ENCODE measurements at regions not wholly inside any gene's neighbourhood (a gene's known extent, or its start where the extent isn't known, plus 50 kb on each side); places are given as distances from the start of the nearest gene placed in this dataset.

DNA sequence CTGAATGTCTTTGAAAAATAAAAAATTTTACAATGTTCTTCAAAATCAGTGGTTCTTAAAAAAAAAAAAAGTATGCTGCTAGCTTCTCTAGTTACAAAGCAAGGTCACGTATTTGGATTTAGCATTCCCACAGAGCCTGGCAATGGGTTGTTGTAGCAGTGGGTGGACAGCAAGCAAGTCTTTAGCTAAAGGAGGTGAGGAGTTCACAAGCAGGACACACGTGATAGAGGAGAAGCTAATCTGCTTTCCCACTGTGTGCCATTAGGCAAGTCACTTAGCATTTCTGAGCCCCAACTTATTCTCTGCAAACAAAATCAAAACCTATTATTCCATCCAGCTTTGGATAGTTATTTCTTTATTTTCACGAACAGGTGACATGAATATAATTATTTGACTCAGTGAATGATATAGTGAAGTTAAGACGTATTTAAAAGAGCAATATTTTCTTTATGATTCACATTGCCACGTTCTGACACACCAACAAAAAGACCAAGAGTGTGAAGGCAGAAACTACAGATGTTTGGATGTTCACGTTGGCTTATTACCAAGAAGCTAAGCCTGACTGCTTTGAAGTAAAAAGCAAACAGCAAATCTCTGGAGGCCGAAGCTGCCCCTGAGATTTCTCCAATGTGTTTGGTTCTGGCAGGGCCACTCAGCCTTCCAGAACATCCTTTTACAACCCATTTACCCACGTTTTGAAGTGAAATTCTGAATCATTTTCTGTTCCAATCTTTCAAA is 612.1 kb upstream of the CDH6 start:
- no peak for ATAC-seq
- TF ChIP-seq RARB (CRISPR knock-in tag; IDR thresholded peaks at IDR 0.05) (no peak), BACH2 (CRISPR knock-in tag; IDR thresholded peaks at IDR 0.05; ENCODE audit: borderline replicate concordance) (no peak), GLIS3 (CRISPR knock-in tag; IDR thresholded peaks at IDR 0.05) (no peak), OSR1 (CRISPR knock-in tag; IDR thresholded peaks at IDR 0.05) (no peak), ESRRG (CRISPR knock-in tag; IDR thresholded peaks at IDR 0.05) (no peak), ZFP30 (CRISPR knock-in tag; IDR thresholded peaks at IDR 0.05) (no peak), TCF4 (CRISPR knock-in tag; IDR thresholded peaks at IDR 0.05; ENCODE audit: borderline replicate concordance) (no peak), ARNTL (CRISPR knock-in tag; IDR thresholded peaks at IDR 0.05; ENCODE audit: borderline replicate concordance, low read depth) (no peak), POU6F1 (CRISPR knock-in tag; IDR thresholded peaks at IDR 0.05; ENCODE audit: borderline replicate concordance, low read depth) (no peak), ZNF565 (CRISPR knock-in tag; conservative IDR thresholded peaks at IDR 0.05; ENCODE audit: low read depth) (no peak), PATZ1 (CRISPR knock-in tag; IDR thresholded peaks at IDR 0.05; ENCODE audit: borderline replicate concordance) (no peak), ZC3H10 (CRISPR knock-in tag; IDR thresholded peaks at IDR 0.05) (no peak), PPARA (CRISPR knock-in tag; IDR thresholded peaks at IDR 0.05; ENCODE audit: borderline replicate concordance) (no peak), ZFP3 (CRISPR knock-in tag; IDR thresholded peaks at IDR 0.05) (no peak), TOX (CRISPR knock-in tag; IDR thresholded peaks at IDR 0.05; ENCODE audit: borderline replicate concordance) (no peak)
- TF ChIP-seq, protein P1, sequence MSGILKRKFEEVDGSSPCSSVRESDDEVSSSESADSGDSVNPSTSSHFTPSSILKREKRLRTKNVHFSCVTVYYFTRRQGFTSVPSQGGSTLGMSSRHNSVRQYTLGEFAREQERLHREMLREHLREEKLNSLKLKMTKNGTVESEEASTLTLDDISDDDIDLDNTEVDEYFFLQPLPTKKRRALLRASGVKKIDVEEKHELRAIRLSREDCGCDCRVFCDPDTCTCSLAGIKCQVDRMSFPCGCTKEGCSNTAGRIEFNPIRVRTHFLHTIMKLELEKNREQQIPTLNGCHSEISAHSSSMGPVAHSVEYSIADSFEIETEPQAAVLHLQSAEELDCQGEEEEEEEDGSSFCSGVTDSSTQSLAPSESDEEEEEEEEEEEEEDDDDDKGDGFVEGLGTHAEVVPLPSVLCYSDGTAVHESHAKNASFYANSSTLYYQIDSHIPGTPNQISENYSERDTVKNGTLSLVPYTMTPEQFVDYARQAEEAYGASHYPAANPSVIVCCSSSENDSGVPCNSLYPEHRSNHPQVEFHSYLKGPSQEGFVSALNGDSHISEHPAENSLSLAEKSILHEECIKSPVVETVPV (CRISPR knock-in tag; IDR thresholded peaks at IDR 0.05): no peak
- TF ChIP-seq, protein P2, sequence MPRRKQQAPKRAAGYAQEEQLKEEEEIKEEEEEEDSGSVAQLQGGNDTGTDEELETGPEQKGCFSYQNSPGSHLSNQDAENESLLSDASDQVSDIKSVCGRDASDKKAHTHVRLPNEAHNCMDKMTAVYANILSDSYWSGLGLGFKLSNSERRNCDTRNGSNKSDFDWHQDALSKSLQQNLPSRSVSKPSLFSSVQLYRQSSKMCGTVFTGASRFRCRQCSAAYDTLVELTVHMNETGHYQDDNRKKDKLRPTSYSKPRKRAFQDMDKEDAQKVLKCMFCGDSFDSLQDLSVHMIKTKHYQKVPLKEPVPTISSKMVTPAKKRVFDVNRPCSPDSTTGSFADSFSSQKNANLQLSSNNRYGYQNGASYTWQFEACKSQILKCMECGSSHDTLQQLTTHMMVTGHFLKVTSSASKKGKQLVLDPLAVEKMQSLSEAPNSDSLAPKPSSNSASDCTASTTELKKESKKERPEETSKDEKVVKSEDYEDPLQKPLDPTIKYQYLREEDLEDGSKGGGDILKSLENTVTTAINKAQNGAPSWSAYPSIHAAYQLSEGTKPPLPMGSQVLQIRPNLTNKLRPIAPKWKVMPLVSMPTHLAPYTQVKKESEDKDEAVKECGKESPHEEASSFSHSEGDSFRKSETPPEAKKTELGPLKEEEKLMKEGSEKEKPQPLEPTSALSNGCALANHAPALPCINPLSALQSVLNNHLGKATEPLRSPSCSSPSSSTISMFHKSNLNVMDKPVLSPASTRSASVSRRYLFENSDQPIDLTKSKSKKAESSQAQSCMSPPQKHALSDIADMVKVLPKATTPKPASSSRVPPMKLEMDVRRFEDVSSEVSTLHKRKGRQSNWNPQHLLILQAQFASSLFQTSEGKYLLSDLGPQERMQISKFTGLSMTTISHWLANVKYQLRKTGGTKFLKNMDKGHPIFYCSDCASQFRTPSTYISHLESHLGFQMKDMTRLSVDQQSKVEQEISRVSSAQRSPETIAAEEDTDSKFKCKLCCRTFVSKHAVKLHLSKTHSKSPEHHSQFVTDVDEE (CRISPR knock-in tag; IDR thresholded peaks at IDR 0.05): no peak
- TF ChIP-seq, protein P3, sequence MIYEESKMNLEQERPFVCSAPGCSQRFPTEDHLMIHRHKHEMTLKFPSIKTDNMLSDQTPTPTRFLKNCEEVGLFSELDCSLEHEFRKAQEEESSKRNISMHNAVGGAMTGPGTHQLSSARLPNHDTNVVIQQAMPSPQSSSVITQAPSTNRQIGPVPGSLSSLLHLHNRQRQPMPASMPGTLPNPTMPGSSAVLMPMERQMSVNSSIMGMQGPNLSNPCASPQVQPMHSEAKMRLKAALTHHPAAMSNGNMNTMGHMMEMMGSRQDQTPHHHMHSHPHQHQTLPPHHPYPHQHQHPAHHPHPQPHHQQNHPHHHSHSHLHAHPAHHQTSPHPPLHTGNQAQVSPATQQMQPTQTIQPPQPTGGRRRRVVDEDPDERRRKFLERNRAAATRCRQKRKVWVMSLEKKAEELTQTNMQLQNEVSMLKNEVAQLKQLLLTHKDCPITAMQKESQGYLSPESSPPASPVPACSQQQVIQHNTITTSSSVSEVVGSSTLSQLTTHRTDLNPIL (CRISPR knock-in tag; IDR thresholded peaks at IDR 0.05; ENCODE audit: low read depth): no peak

DNA sequence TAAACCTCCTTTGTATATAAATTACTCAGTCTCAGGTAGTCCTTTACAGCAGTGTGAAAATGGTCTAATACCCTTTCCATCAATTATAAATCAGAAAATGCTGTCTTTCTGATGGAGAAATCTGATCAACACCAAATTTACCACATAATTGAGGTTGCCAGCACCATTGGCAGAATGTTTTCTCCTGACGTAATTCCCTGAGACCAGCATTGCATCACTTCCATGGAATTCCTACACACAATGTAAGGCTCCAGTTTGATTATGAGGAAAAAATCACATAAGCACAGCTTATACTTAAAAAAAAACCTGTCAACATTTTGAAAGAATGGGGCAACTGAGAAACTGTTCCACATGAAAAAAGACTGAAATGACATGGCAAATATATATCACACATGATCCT is 618.7 kb upstream of the CDH6 start:
- ATAC-seq: no peak
- TF ChIP-seq PATZ1 (CRISPR knock-in tag; IDR thresholded peaks at IDR 0.05; ENCODE audit: borderline replicate concordance): no peak
- TF ChIP-seq, protein P1 (CRISPR knock-in tag; IDR thresholded peaks at IDR 0.05): no peak
- no peak for TF ChIP-seq OSR1 (CRISPR knock-in tag; IDR thresholded peaks at IDR 0.05)
- no peak for TF ChIP-seq TOX (CRISPR knock-in tag; IDR thresholded peaks at IDR 0.05; ENCODE audit: borderline replicate concordance)
- TF ChIP-seq PPARA (CRISPR knock-in tag; IDR thresholded peaks at IDR 0.05; ENCODE audit: borderline replicate concordance): no peak
- no peak for TF ChIP-seq ZFP30 (CRISPR knock-in tag; IDR thresholded peaks at IDR 0.05)
- TF ChIP-seq SNAI2 (CRISPR knock-in tag; IDR thresholded peaks at IDR 0.05): no peak
- TF ChIP-seq CSDC2 (CRISPR knock-in tag; IDR thresholded peaks at IDR 0.05): no peak
- TF ChIP-seq ZNF8 (CRISPR knock-in tag; IDR thresholded peaks at IDR 0.05): no peak

Data from SK-N-SH treated with all-trans-retinoic acid at 6 μM for 48 hours (cell line).